ENCODE measurements at regions not wholly inside any gene's neighbourhood (a gene's known extent, or its start where the extent isn't known, plus 50 kb on each side); places are given as distances from the start of the nearest gene placed in this dataset.

GRCh38 chr6:62474793-62475192 lies 188.8 kb upstream of the KHDRBS2 start:
- Histone ChIP-seq H3K9ac (ENCODE audit: low read length) (no peak overlapping the region), H3K9me2 (ENCODE audit: insufficient read depth) (no peaks in the 10 kb centered on the region), H3K79me2 (ENCODE audit: insufficient read depth, low read length) (no peaks in the 10 kb centered on the region), H3K4me3 (replicated peaks in 1 of 2; ENCODE audit: low read depth in 1 of 2, low read length in 2 of 2) (no peak overlapping the region), H3K27ac (ENCODE audit: low read depth, low read length) (no peak overlapping the region), H3K27me3 (ENCODE audit: insufficient read depth, low read length) (no peaks in the 10 kb centered on the region), H3K9me3 (ENCODE audit: control insufficient read depth in 1 of 2, insufficient read depth in 1 of 2, low read depth in 1 of 2, low read length in 2 of 2) (peaks cover 0 to 7% of the 10 kb centered on the region in 2 experiments; a peak in 1 of 4 replicates), H3K4me2 (ENCODE audit: low read length) (no peak overlapping the region), H2AFZ (ENCODE audit: low read depth, low read length, poor library complexity, severe bottlenecking) (no peak overlapping the region), H3K4me1 (ENCODE audit: control insufficient read depth in 1 of 2, insufficient read depth in 2 of 2, low read length in 2 of 2) (no peaks in the 10 kb centered on the region), H3K36me3 (ENCODE audit: control insufficient read depth in 1 of 2, insufficient read depth in 2 of 2, low read length in 2 of 2) (no peaks in the 10 kb centered on the region), H4K20me1 (ENCODE audit: insufficient read depth) (no peaks in the 10 kb centered on the region)
- intact Hi-C loops (cut with micrococcal nuclease), result no loop called here
- ChIA-PET POLR2A (no interaction called here), RAD21 (ENCODE audit: low non-redundant PET in 1 of 2, low total read pairs in 2 of 2, uncharacterized antibody in 2 of 2, unreplicated experiment in 2 of 2) (no interaction called here), CTCF (no interaction called here)
- no peak for DNase-seq (ENCODE audit: low read depth, low spot score)
- no TSS peak for BruUV-seq (replicated peaks)
- no peak for ATAC-seq
- TF ChIP-seq ZNF274 (IDR thresholded peaks at IDR 0.05; ENCODE audit: low read depth, low read length), result no peak
- TF ChIP-seq EGR1 (IDR thresholded peaks at IDR 0.05; ENCODE audit: low read depth), result no peak
- no peak for TF ChIP-seq SIN3A (IDR thresholded peaks at IDR 0.05; ENCODE audit: low read depth)
- no peak for TF ChIP-seq RAD21 (IDR thresholded peaks at IDR 0.05; ENCODE audit: low read depth)
- TF ChIP-seq CTCF (IDR thresholded peaks at IDR 0.05 in 2 of 3, conservative IDR thresholded peaks at IDR 0.05 in 1 of 3; ENCODE audit: borderline replicate concordance in 1 of 3, insufficient read depth in 1 of 3, low read depth in 2 of 3, low read length in 2 of 3), result no peak
- no peak for TF ChIP-seq POLR2AphosphoS5 (IDR thresholded peaks at IDR 0.05; ENCODE audit: low read depth, low read length)
- no peak for TF ChIP-seq JUND (IDR thresholded peaks at IDR 0.05)

DNA sequence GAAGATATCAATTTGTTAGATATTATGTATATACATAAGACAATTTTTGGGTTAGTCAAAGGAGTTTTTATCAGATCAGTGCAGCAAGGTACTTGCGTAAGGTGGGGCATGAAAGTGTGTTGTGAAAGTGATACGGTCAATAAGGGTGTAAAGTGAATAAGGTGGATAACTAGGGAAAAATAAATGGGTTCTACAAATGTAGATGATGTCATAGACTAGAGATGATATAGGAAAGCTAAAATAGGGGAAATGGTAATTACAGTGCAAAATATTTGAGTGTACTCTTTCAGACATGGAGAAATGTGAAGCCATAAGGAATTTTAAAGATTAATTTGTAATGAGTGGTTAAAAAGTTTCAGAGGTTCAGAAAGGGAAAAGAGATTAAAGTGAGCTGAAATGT lies 180.6 kb upstream of the KHDRBS2 start:
- no peak for TF ChIP-seq EZH2phosphoT487 (IDR thresholded peaks at IDR 0.05; ENCODE audit: borderline replicate concordance)
- Histone ChIP-seq H4K20me1 (ENCODE audit: insufficient read depth) (no peaks in the 10 kb centered on the region), H3K9me3 (ENCODE audit: control insufficient read depth in 1 of 2, insufficient read depth in 1 of 2, low read depth in 1 of 2, low read length in 2 of 2) (peaks cover 10 to 21% of the 10 kb centered on the region in 2 experiments; a peak in 2 of 4 replicates), H3K27ac (ENCODE audit: low read depth, low read length) (no peak overlapping the region), H3K4me1 (ENCODE audit: control insufficient read depth in 1 of 2, insufficient read depth in 2 of 2, low read length in 2 of 2) (no peaks in the 10 kb centered on the region), H3K4me2 (ENCODE audit: low read length) (no peak overlapping the region), H3K36me3 (ENCODE audit: control insufficient read depth in 1 of 2, insufficient read depth in 2 of 2, low read length in 2 of 2) (no peaks in the 10 kb centered on the region), H3K4me3 (replicated peaks in 1 of 2; ENCODE audit: low read depth in 1 of 2, low read length in 2 of 2) (no peak overlapping the region), H3K9ac (ENCODE audit: low read length) (no peak overlapping the region), H2AFZ (ENCODE audit: low read depth, low read length, poor library complexity, severe bottlenecking) (no peak overlapping the region), H3K79me2 (ENCODE audit: insufficient read depth, low read length) (no peaks in the 10 kb centered on the region), H3K9me2 (ENCODE audit: insufficient read depth) (no peaks in the 10 kb centered on the region), H3K27me3 (ENCODE audit: insufficient read depth, low read length) (no peaks in the 10 kb centered on the region)
- no TSS peak for BruUV-seq (replicated peaks)
- ATAC-seq, result no peak
- ChIA-PET CTCF (no interaction called here), POLR2A (no interaction called here), RAD21 (ENCODE audit: low non-redundant PET in 1 of 2, low total read pairs in 2 of 2, uncharacterized antibody in 2 of 2, unreplicated experiment in 2 of 2) (no interaction called here)
- intact Hi-C loops (cut with micrococcal nuclease), result no loop called here
- no peak for DNase-seq (ENCODE audit: low read depth, low spot score)
